ENCODE measurements at regions not wholly inside any gene's neighbourhood (a gene's known extent, or its start where the extent isn't known, plus 50 kb on each side); places are given as distances from the start of the nearest gene placed in this dataset.

GRCh38 chr13:34217343-34218025, 399.5 kb downstream of the RFC3 start:
- TF ChIP-seq POLR2A (IDR thresholded peaks at IDR 0.05; ENCODE audit: low read length) (no peak), GATA1 (IDR thresholded peaks at IDR 0.05; ENCODE audit: low read depth, low read length) (no peak)

Measured in erythroblast (primary cell).